ENCODE measurements at regions not wholly inside any gene's neighbourhood (a gene's known extent, or its start where the extent isn't known, plus 50 kb on each side); places are given as distances from the start of the nearest gene placed in this dataset.

DNA sequence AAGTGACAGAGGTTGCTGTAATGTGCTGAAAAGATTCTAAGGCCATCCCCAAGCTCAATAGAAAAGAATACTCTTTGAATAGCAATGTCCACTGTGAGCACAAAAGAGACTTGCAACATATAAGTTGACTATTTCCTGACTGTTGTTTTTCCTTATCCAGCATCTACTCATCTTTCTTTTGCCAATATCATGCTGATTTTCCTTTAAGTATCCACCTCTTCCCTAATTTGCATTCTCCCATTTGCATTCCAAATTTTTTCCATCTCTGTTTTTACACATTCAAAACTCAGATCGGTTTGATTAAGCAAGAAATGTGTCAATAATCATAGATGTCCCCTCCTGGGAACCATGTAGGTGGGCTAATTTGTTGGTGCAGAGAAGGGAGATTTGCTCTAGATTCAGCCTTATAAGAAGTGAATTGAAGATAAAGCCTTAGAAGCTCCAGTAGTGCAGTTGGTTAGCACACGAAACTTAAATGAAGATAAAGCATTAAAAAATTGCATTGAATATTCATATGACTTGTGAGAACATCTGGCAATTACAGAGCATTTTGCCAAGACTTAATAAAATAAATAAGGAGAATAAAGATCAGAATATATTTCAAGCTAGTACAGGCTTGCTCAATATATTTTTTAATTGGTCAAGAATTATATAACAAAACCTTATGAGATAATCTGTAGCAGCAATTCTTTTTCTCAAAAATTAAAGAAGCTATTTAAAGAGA, 267.6 kb downstream of the TMEM167A start:
- no peaks in the 10 kb centered on the region for H3K9me3 ChIP-seq (ENCODE audit: insufficient read depth, low read depth, low read length)
- no peaks in the 10 kb centered on the region for H3F3A ChIP-seq (ENCODE audit: low read depth)
- no peaks in the 10 kb centered on the region for H3K4me1 ChIP-seq (ENCODE audit: insufficient read depth, low read length, poor library complexity, severe bottlenecking)
- no peaks in the 10 kb centered on the region for H3K27me3 ChIP-seq (ENCODE audit: insufficient read depth, low read length, poor library complexity, severe bottlenecking)
- no peaks in the 10 kb centered on the region for H4K20me1 ChIP-seq (ENCODE audit: insufficient read depth, low read length, poor library complexity, severe bottlenecking)
- no peak overlapping the region for H3K4me2 ChIP-seq (ENCODE audit: low read depth, low read length, poor library complexity, severe bottlenecking)
- H2AFZ ChIP-seq (ENCODE audit: low read length) = no peak overlapping the region
- no peaks in the 10 kb centered on the region for H3K9me2 ChIP-seq (replicated peaks; ENCODE audit: low read depth, low read length)
- H3K4me3 ChIP-seq (ENCODE audit: low read length, poor library complexity, severe bottlenecking) = no peak overlapping the region
- no peaks in the 10 kb centered on the region for H3K36me3 ChIP-seq (ENCODE audit: insufficient read depth, low read length)
- no peak overlapping the region for H3K9ac ChIP-seq (ENCODE audit: low read depth, low read length, poor library complexity, severe bottlenecking)
- TF ChIP-seq EZH2phosphoT487 (IDR thresholded peaks at IDR 0.05; ENCODE audit: borderline replicate concordance) (no peak), CTCF (conservative IDR thresholded peaks at IDR 0.05; ENCODE audit: low read length) (no peak)
- H3K79me2 ChIP-seq (ENCODE audit: insufficient read depth, low read length) = no peaks in the 10 kb centered on the region

GRCh38 chr5:82808960-82809359, 268.2 kb downstream of the TMEM167A start:
- Histone ChIP-seq H2AFZ (ENCODE audit: low read length) (no peak overlapping the region), H3K9me3 (ENCODE audit: insufficient read depth, low read depth, low read length) (no peaks in the 10 kb centered on the region)

GRCh38 chr5:82807021-82807420, 270.2 kb downstream of the TMEM167A start:
- no peaks in the 10 kb centered on the region for H3K79me2 ChIP-seq (ENCODE audit: insufficient read depth, low read length)
- H3K36me3 ChIP-seq (ENCODE audit: insufficient read depth, low read length) = no peaks in the 10 kb centered on the region
- no peaks in the 10 kb centered on the region for H4K20me1 ChIP-seq (ENCODE audit: insufficient read depth, low read length, poor library complexity, severe bottlenecking)
- no peaks in the 10 kb centered on the region for H3K4me1 ChIP-seq (ENCODE audit: insufficient read depth, low read length, poor library complexity, severe bottlenecking)
- no peaks in the 10 kb centered on the region for H3K27me3 ChIP-seq (ENCODE audit: insufficient read depth, low read length, poor library complexity, severe bottlenecking)
- no peaks in the 10 kb centered on the region for H3F3A ChIP-seq (ENCODE audit: low read depth)
- no peaks in the 10 kb centered on the region for H3K9me2 ChIP-seq (replicated peaks; ENCODE audit: low read depth, low read length)
- no peaks in the 10 kb centered on the region for H3K9me3 ChIP-seq (ENCODE audit: insufficient read depth, low read depth, low read length)
- TF ChIP-seq CTCF (conservative IDR thresholded peaks at IDR 0.05; ENCODE audit: low read length) = no peak
- TF ChIP-seq EZH2phosphoT487 (IDR thresholded peaks at IDR 0.05; ENCODE audit: borderline replicate concordance) = no peak
- no peak overlapping the region for H3K9ac ChIP-seq (ENCODE audit: low read depth, low read length, poor library complexity, severe bottlenecking)
- H3K4me3 ChIP-seq (ENCODE audit: low read length, poor library complexity, severe bottlenecking) = no peak overlapping the region
- H2AFZ ChIP-seq (ENCODE audit: low read length) = no peak overlapping the region
- H3K4me2 ChIP-seq (ENCODE audit: low read depth, low read length, poor library complexity, severe bottlenecking) = no peak overlapping the region

More at GRCh38 chr5:82808960-82809359, 268.2 kb downstream of the TMEM167A start:
- Histone ChIP-seq H3K9ac (ENCODE audit: low read depth, low read length, poor library complexity, severe bottlenecking) (no peak overlapping the region), H3K9me2 (replicated peaks; ENCODE audit: low read depth, low read length) (no peaks in the 10 kb centered on the region), H3K36me3 (ENCODE audit: insufficient read depth, low read length) (no peaks in the 10 kb centered on the region), H3K79me2 (ENCODE audit: insufficient read depth, low read length) (no peaks in the 10 kb centered on the region), H4K20me1 (ENCODE audit: insufficient read depth, low read length, poor library complexity, severe bottlenecking) (no peaks in the 10 kb centered on the region), H3K4me2 (ENCODE audit: low read depth, low read length, poor library complexity, severe bottlenecking) (no peak overlapping the region), H3K4me1 (ENCODE audit: insufficient read depth, low read length, poor library complexity, severe bottlenecking) (no peaks in the 10 kb centered on the region), H3K27me3 (ENCODE audit: insufficient read depth, low read length, poor library complexity, severe bottlenecking) (no peaks in the 10 kb centered on the region), H3F3A (ENCODE audit: low read depth) (no peaks in the 10 kb centered on the region), H3K4me3 (ENCODE audit: low read length, poor library complexity, severe bottlenecking) (no peak overlapping the region)
- TF ChIP-seq EZH2phosphoT487 (IDR thresholded peaks at IDR 0.05; ENCODE audit: borderline replicate concordance) (no peak), CTCF (conservative IDR thresholded peaks at IDR 0.05; ENCODE audit: low read length) (no peak)

All from Loucy (cell line).